HEK293 (cell line): ENCODE measurements at regions not wholly inside any gene's neighbourhood (a gene's known extent, or its start where the extent isn't known, plus 50 kb on each side); places are given as distances from the start of the nearest gene placed in this dataset.

Experiments used
- CTCF ChIA-PET: fragments of 350-600 bp; formaldehyde crosslinking; extraction: SDS; loops from one replicate; lab custom pipeline; 2021; ENCODE audit warnings: antibody characterized with exemption; lab: Yijun Ruan, JAX
- POLR2A ChIA-PET: fragments of 300-600 bp; formaldehyde crosslinking; extraction: SDS; loops from one replicate; lab custom pipeline; 2020; ENCODE audit warnings: antibody characterized with exemption, inconsistent platforms; lab: Yijun Ruan, JAX
- H3K27ac ChIP-seq: fragments of 200-500 bp; sonication (Bioruptor generic); 2 replicates; pipeline ENCODE4 v1.5.1; 2014; ENCODE audit warnings: low read depth, low read length, control low read depth, inconsistent platforms; ENCODE audit errors: extremely low read depth
- H3K36me3 ChIP-seq, 2 experiments: fragments of 200-500 bp in 1 of 2; sonication (Bioruptor generic) in 1 of 2; 1 replicate in 1 of 2; 2 replicates in 1 of 2; pipeline ENCODE4 v1.5.1; 2014 to 2017; ENCODE audit warnings: inconsistent platforms in 2 of 2, low read length in 2 of 2; ENCODE audit not compliant: control insufficient read depth in 2 of 2, insufficient read depth in 1 of 2
- H3K4me1 ChIP-seq: fragments of 200-500 bp; sonication (Bioruptor generic); 2 replicates; pipeline ENCODE4 v1.5.1; 2014; ENCODE audit warnings: mild to moderate bottlenecking, low read length, inconsistent platforms; ENCODE audit not compliant: control insufficient read depth, insufficient read depth
- H3K4me3 ChIP-seq: 2 replicates; pipeline ENCODE4 v1.5.1; 2011; ENCODE audit warnings: low read depth, mild to moderate bottlenecking, control low read depth, low read length, moderate library complexity
- H3K9me3 ChIP-seq: fragments of 200-500 bp; sonication (Bioruptor generic); 2 replicates; pipeline ENCODE4 v1.5.1; 2014; ENCODE audit warnings: low read depth, low read length, inconsistent platforms; ENCODE audit not compliant: control insufficient read depth, insufficient read depth
- CTCF ChIP-seq: fragments of 450-650 bp; formaldehyde crosslinking; IDR thresholded peaks from 2 replicates; pipeline ENCODE4 v1.5.1; 2016; ENCODE audit warnings: missing biosample characterization, missing genetic modification characterization
- ZNF132 ChIP-seq: fragments of 450-650 bp; formaldehyde crosslinking; IDR thresholded peaks from 2 replicates; pipeline ENCODE4 v1.5.1; 2017; ENCODE audit warnings: missing biosample characterization, missing genetic modification characterization, borderline replicate concordance
- ZNF148 ChIP-seq: fragments of 450-650 bp; formaldehyde crosslinking; IDR thresholded peaks from 2 replicates; pipeline ENCODE4 v1.5.0; 2017; ENCODE audit warnings: missing biosample characterization, missing genetic modification characterization, borderline replicate concordance
- ZNF155 ChIP-seq: fragments of 450-650 bp; formaldehyde crosslinking; IDR thresholded peaks from 2 replicates; pipeline ENCODE4 v1.5.1; 2016; ENCODE audit warnings: missing biosample characterization, missing genetic modification characterization
- ZNF175 ChIP-seq: fragments of 450-650 bp; formaldehyde crosslinking; IDR thresholded peaks from 2 replicates; pipeline ENCODE4 v1.5.1; 2016; ENCODE audit warnings: missing biosample characterization, missing genetic modification characterization
- ZNF404 ChIP-seq: fragments of 450-650 bp; formaldehyde crosslinking; IDR thresholded peaks from 2 replicates; pipeline ENCODE4 v1.5.1; 2017; ENCODE audit warnings: missing biosample characterization, missing genetic modification characterization
- ZNF510 ChIP-seq: fragments of 450-650 bp; formaldehyde crosslinking; IDR thresholded peaks from 2 replicates; pipeline ENCODE4 v1.5.1; 2018; ENCODE audit warnings: mild to moderate bottlenecking, missing genetic modification characterization, missing biosample characterization; ENCODE audit not compliant: insufficient replicate concordance
- ZNF513 ChIP-seq: fragments of 450-650 bp; IDR thresholded peaks from 2 replicates; pipeline ENCODE4 v1.5.1; 2018; ENCODE audit warnings: missing biosample characterization, missing genetic modification characterization
- ZNF558 ChIP-seq: fragments of 450-650 bp; formaldehyde crosslinking; IDR thresholded peaks from 2 replicates; pipeline ENCODE4 v1.5.1; 2016; ENCODE audit warnings: missing biosample characterization, missing genetic modification characterization
- ZNF571 ChIP-seq: fragments of 450-650 bp; formaldehyde crosslinking; IDR thresholded peaks from 2 replicates; pipeline ENCODE4 v1.5.0; 2017; ENCODE audit warnings: missing biosample characterization, missing genetic modification characterization
- ZNF600 ChIP-seq: fragments of 450-650 bp; formaldehyde crosslinking; IDR thresholded peaks from 2 replicates; pipeline ENCODE4 v1.5.1; 2016; ENCODE audit warnings: missing biosample characterization, missing genetic modification characterization
- ZNF610 ChIP-seq: fragments of 450-650 bp; formaldehyde crosslinking; IDR thresholded peaks from 2 replicates; pipeline ENCODE4 v1.5.1; 2016; ENCODE audit warnings: missing biosample characterization, missing genetic modification characterization, borderline replicate concordance
- ZNF621 ChIP-seq: fragments of 450-650 bp; formaldehyde crosslinking; IDR thresholded peaks from 2 replicates; pipeline ENCODE4 v1.5.1; 2017; ENCODE audit warnings: missing biosample characterization, missing genetic modification characterization
- ZNF626 ChIP-seq: fragments of 450-650 bp; sonication (Bioruptor Pico); formaldehyde crosslinking; IDR thresholded peaks from 2 replicates; pipeline ENCODE4 v1.5.1; 2018; ENCODE audit warnings: missing biosample characterization, missing genetic modification characterization, inconsistent platforms
- ZNF747 ChIP-seq: fragments of 450-650 bp; formaldehyde crosslinking; IDR thresholded peaks from 2 replicates; pipeline ENCODE4 v1.5.1; 2016; ENCODE audit warnings: missing biosample characterization, missing genetic modification characterization
- ZNF776 ChIP-seq: fragments of 450-650 bp; formaldehyde crosslinking; IDR thresholded peaks from 2 replicates; pipeline ENCODE4 v1.5.0; 2017; ENCODE audit warnings: missing biosample characterization, missing genetic modification characterization, borderline replicate concordance
- ZNF843 ChIP-seq: fragments of 450-650 bp; formaldehyde crosslinking; IDR thresholded peaks from 2 replicates; pipeline ENCODE4 v1.5.1; 2016; ENCODE audit warnings: missing biosample characterization, missing genetic modification characterization
- ZSCAN23 ChIP-seq: fragments of 450-650 bp; formaldehyde crosslinking; IDR thresholded peaks from 2 replicates; pipeline ENCODE4 v1.5.1; 2016; ENCODE audit warnings: missing biosample characterization, missing genetic modification characterization

- Histone ChIP-seq H3K27ac (no peak overlapping the region), H3K36me3 (no peaks in the 10 kb centered on the region), H3K9me3 (no peaks in the 10 kb centered on the region), H3K4me1 (no peaks in the 10 kb centered on the region), H3K4me3 (no peak overlapping the region)
- CTCF ChIA-PET, result interaction anchor here (1.1 kb wide), 1 partner anchor 224 kb away, joined by 3 read pairs; no protein-coding TSS in a partner anchor
- TF ChIP-seq ZNF610 (tag by site-specific recombination), result no peak
- no peak for TF ChIP-seq ZNF776 (tag by site-specific recombination)
- TF ChIP-seq ZNF404 (tag by site-specific recombination), result no peak
- TF ChIP-seq ZNF747, result no peak
- no peak for TF ChIP-seq ZNF510 (tag by site-specific recombination)
- TF ChIP-seq ZNF155 (tag by site-specific recombination), result no peak
- TF ChIP-seq ZNF558, result no peak
- POLR2A ChIA-PET, result no interaction called here
These were observed 222.6 kb upstream of the RGMA start for GRCh38 chr15:93311620-93312019.

GRCh38 chr15:93308026-93308690, 219.1 kb upstream of the RGMA start:
- no peak for TF ChIP-seq ZNF513 (tag by site-specific recombination)
- no peak for TF ChIP-seq CTCF (tag by site-specific recombination)
- TF ChIP-seq ZNF600 (tag by site-specific recombination), result no peak
- no peak for TF ChIP-seq ZSCAN23 (tag by site-specific recombination)
- no peak for TF ChIP-seq ZNF132 (tag by site-specific recombination)
- TF ChIP-seq ZNF148 (tag by site-specific recombination), result no peak
- no peak for TF ChIP-seq ZNF843
- no peak for TF ChIP-seq ZNF175
- no peak for TF ChIP-seq ZNF571 (tag by site-specific recombination)
- no peak for TF ChIP-seq ZNF626 (tag by site-specific recombination)
- no peak for TF ChIP-seq ZNF621 (tag by site-specific recombination)
- CTCF ChIA-PET, result no interaction called here
- Histone ChIP-seq H3K9me3 (no peaks in the 10 kb centered on the region), H3K36me3 (no peaks in the 10 kb centered on the region), H3K4me1 (no peaks in the 10 kb centered on the region), H3K4me3 (no peak overlapping the region), H3K27ac (no peak overlapping the region)
- POLR2A ChIA-PET, result no interaction called here
